H9 (cell line): ENCODE measurements at regions not wholly inside any gene's neighbourhood (a gene's known extent, or its start where the extent isn't known, plus 50 kb on each side); places are given as distances from the start of the nearest gene placed in this dataset.

Source experiments
- DNase-seq: peaks from one replicate; pipeline ENCODE4 v3.0.0-alpha.2; 2017
- H2AFZ ChIP-seq: one replicate; pipeline ENCODE4 v1.6.1; 2013; ENCODE audit warnings: mild to moderate bottlenecking, low read length, control low read depth, moderate library complexity
- H2AK5ac ChIP-seq: 2 replicates; pipeline ENCODE4 v1.6.1; 2013; ENCODE audit warnings: low read length, control low read depth, mixed read lengths; ENCODE audit not compliant: insufficient read length
- H2BK120ac ChIP-seq: one replicate; pipeline ENCODE4 v1.6.1; 2013; ENCODE audit warnings: low read depth, mild to moderate bottlenecking, low read length, control low read depth, inconsistent platforms; ENCODE audit not compliant: poor library complexity, severe bottlenecking
- H2BK12ac ChIP-seq: 2 replicates; pipeline ENCODE4 v1.6.1; 2013; ENCODE audit warnings: low read length, control low read depth, mixed read lengths, low read depth; ENCODE audit not compliant: insufficient read length
- H2BK15ac ChIP-seq: 2 replicates; pipeline ENCODE4 v1.6.1; 2013; ENCODE audit warnings: low read depth, low read length, control low read depth
- H2BK20ac ChIP-seq: one replicate; pipeline ENCODE4 v1.6.1; 2013; ENCODE audit warnings: low read depth, mild to moderate bottlenecking, low read length, control low read depth, inconsistent platforms; ENCODE audit not compliant: poor library complexity, severe bottlenecking
- H2BK5ac ChIP-seq: 2 replicates; pipeline ENCODE4 v1.6.1; 2013; ENCODE audit warnings: low read length, control low read depth, mixed read lengths; ENCODE audit not compliant: insufficient read length
- H3K14ac ChIP-seq: 2 replicates; pipeline ENCODE4 v1.6.1; 2013; ENCODE audit warnings: low read length, control low read depth; ENCODE audit not compliant: insufficient read depth
- H3K18ac ChIP-seq: 2 replicates; pipeline ENCODE4 v1.6.1; 2013; ENCODE audit warnings: low read depth, mild to moderate bottlenecking, mixed read lengths, low read length, control low read depth; ENCODE audit not compliant: insufficient read length
- H3K23ac ChIP-seq: 2 replicates; pipeline ENCODE4 v1.6.1; 2013; ENCODE audit warnings: low read length, control low read depth, mixed read lengths, low read depth; ENCODE audit not compliant: insufficient read length
- H3K23me2 ChIP-seq: 2 replicates; pipeline ENCODE4 v1.6.1; 2013; ENCODE audit warnings: low read depth, mild to moderate bottlenecking, mixed read lengths, low read length, control low read depth; ENCODE audit not compliant: insufficient read length, poor library complexity, severe bottlenecking
- H3K27ac ChIP-seq: 2 replicates; pipeline ENCODE4 v1.5.1; 2013; ENCODE audit warnings: low read length, control low read depth, mixed read lengths, low read depth; ENCODE audit not compliant: insufficient read length
- H3K27me3 ChIP-seq: 2 replicates; pipeline ENCODE4 v1.6.1; 2013; ENCODE audit warnings: low read length, control low read depth, inconsistent platforms; ENCODE audit not compliant: insufficient read depth
- H3K4ac ChIP-seq: 2 replicates; pipeline ENCODE4 v1.6.1; 2013; ENCODE audit warnings: low read depth, mild to moderate bottlenecking, control low read depth, inconsistent platforms, low read length, moderate library complexity
- H3K4me1 ChIP-seq: 2 replicates; pipeline ENCODE4 v1.6.1; 2013; ENCODE audit warnings: low read length, control low read depth, inconsistent platforms; ENCODE audit not compliant: insufficient read depth
- H3K4me2 ChIP-seq: 2 replicates; pipeline ENCODE4 v1.6.1; 2013; ENCODE audit warnings: low read length, control low read depth, mixed read lengths; ENCODE audit not compliant: insufficient read length, insufficient read depth
- H3K56ac ChIP-seq: 2 replicates; pipeline ENCODE4 v1.6.1; 2013; ENCODE audit warnings: low read depth, mild to moderate bottlenecking, mixed read lengths, low read length, control low read depth; ENCODE audit not compliant: insufficient read length
- H3K79me1 ChIP-seq: 2 replicates; pipeline ENCODE4 v1.6.1; 2013; ENCODE audit warnings: low read depth, mild to moderate bottlenecking, moderate library complexity, low read length, control low read depth, inconsistent platforms; ENCODE audit not compliant: insufficient read depth, poor library complexity, severe bottlenecking
- H3K79me2 ChIP-seq: 2 replicates; pipeline ENCODE4 v1.6.1; 2013; ENCODE audit warnings: low read length, control low read depth, inconsistent platforms; ENCODE audit not compliant: insufficient read depth
- H3K9ac ChIP-seq: 2 replicates; pipeline ENCODE4 v1.6.1; 2013; ENCODE audit warnings: low read length, control low read depth, mixed read lengths; ENCODE audit not compliant: insufficient read length; ENCODE audit errors: extremely low read depth
- H3K9me3 ChIP-seq: one replicate; pipeline ENCODE4 v1.6.1; 2013; ENCODE audit warnings: low read depth, low read length, inconsistent platforms; ENCODE audit not compliant: control insufficient read depth
- H3T11ph ChIP-seq: one replicate; pipeline ENCODE4 v1.6.1; 2013; ENCODE audit warnings: mild to moderate bottlenecking, low read length, control low read depth, inconsistent platforms
- H4K20me1 ChIP-seq: one replicate; pipeline ENCODE4 v1.6.1; 2013; ENCODE audit not compliant: control insufficient read depth, insufficient read length, insufficient read depth
- H4K5ac ChIP-seq: 2 replicates; pipeline ENCODE4 v1.6.1; 2013; ENCODE audit warnings: low read depth, mild to moderate bottlenecking, mixed read lengths, low read length, control low read depth; ENCODE audit not compliant: insufficient read length
- H4K8ac ChIP-seq: replicated peaks from 2 replicates; pipeline ENCODE4 v1.6.1; 2013; ENCODE audit warnings: low read length, control low read depth, mixed read lengths, low read depth; ENCODE audit not compliant: insufficient read length
- H4K91ac ChIP-seq: 2 replicates; pipeline ENCODE4 v1.6.1; 2013; ENCODE audit warnings: low read depth, mild to moderate bottlenecking, moderate library complexity, mixed read lengths, low read length, control low read depth; ENCODE audit not compliant: insufficient read length
- H3K27ac Mint-ChIP-seq, 3 experiments: 2 replicates in 2 of 3; 3 replicates in 1 of 3; pipeline ENCODE4 v1.8.0; 2020 to 2021; ENCODE audit warnings: mixed read lengths in 3 of 3, mild to moderate bottlenecking in 1 of 3, moderate library complexity in 1 of 3
- H3K27me3 Mint-ChIP-seq: 2 replicates; pipeline ENCODE4 v1.8.0; 2021; ENCODE audit warnings: low read depth, mild to moderate bottlenecking, moderate library complexity, mixed read lengths
- H3K36me3 Mint-ChIP-seq, 3 experiments: 2 replicates in 2 of 3; 3 replicates in 1 of 3; pipeline ENCODE4 v1.8.0; 2020 to 2021; ENCODE audit warnings: low read depth in 3 of 3, mixed read lengths in 3 of 3; ENCODE audit not compliant: insufficient read depth in 1 of 3
- H3K4me1 Mint-ChIP-seq, 2 experiments: 2 replicates each; pipeline ENCODE4 v1.8.0; 2020; ENCODE audit warnings: mixed read lengths in 2 of 2
- H3K4me3 Mint-ChIP-seq, 2 experiments: 2 replicates in 1 of 2; 3 replicates in 1 of 2; pipeline ENCODE4 v1.8.0; 2020 to 2021; ENCODE audit warnings: mild to moderate bottlenecking in 2 of 2, mixed read lengths in 2 of 2, moderate library complexity in 1 of 2
- H3K9me3 Mint-ChIP-seq, 2 experiments: 2 replicates in 1 of 2; 3 replicates in 1 of 2; pipeline ENCODE4 v1.8.0; 2020; ENCODE audit warnings: mild to moderate bottlenecking in 2 of 2, mixed read lengths in 2 of 2, moderate library complexity in 1 of 2
- WGBS: extraction: QIAGEN DNeasy Blood & Tissue Kit; methylation state at CpG from one replicate; pipeline ENCODE4 v1.1.7; 2013; ENCODE audit warnings: missing lambda C conversion rate, low lambda C conversion rate, mixed read lengths; ENCODE audit not compliant: insufficient read length; ENCODE audit errors: extremely low coverage; 5-methylcytosine and 5-hydroxymethylcytosine counted together
- TF ChIP-seq, protein P1 (sequence below): fragments of 200-600 bp; sonication (generic); conservative IDR thresholded peaks from 3 replicates; pipeline ENCODE4 v1.8.0; 2021; ENCODE audit warnings: antibody characterized with exemption, mild to moderate bottlenecking

DNA sequence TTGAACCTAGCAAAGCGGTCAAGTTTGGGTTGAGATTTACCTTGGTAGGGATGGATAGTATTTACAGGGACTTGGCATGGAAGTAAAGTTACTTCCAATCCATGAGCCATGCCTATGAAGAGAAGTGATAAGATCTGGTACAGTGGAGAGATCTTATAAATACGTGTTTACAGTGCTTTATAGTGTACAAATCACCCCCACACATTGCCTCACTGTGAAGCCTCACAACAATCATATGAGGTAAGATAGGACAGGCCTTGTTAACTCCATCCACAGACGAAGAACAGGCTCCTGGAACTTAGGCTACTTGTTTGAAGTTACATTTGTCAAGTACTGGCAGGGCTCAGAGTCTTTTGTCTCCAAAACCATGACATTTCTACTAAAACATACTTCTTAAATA, 159.8 kb downstream of the PLPPR4 start:
- H3K4me2 ChIP-seq = no peak overlapping the region
- no peak overlapping the region for H3K27ac ChIP-seq
- no peak overlapping the region for H3K23ac ChIP-seq
- H3K9ac ChIP-seq = no peak overlapping the region
- no peak overlapping the region for H2BK120ac ChIP-seq
- H2AFZ ChIP-seq = no peak overlapping the region
- Mint-ChIP-seq H3K4me3 (no peak overlapping the region), H3K4me1 (no peaks in the 10 kb centered on the region), H3K9me3 (no peaks in the 10 kb centered on the region; a peak in 1 of 5 replicates), H3K36me3 (no peaks in the 10 kb centered on the region), H3K27me3 (no peaks in the 10 kb centered on the region), H3K27ac (no peak overlapping the region)
- H2BK12ac ChIP-seq = no peak overlapping the region
- no peaks in the 10 kb centered on the region for H3K79me1 ChIP-seq
- no peak overlapping the region for H2BK20ac ChIP-seq
- TF ChIP-seq, protein P1, sequence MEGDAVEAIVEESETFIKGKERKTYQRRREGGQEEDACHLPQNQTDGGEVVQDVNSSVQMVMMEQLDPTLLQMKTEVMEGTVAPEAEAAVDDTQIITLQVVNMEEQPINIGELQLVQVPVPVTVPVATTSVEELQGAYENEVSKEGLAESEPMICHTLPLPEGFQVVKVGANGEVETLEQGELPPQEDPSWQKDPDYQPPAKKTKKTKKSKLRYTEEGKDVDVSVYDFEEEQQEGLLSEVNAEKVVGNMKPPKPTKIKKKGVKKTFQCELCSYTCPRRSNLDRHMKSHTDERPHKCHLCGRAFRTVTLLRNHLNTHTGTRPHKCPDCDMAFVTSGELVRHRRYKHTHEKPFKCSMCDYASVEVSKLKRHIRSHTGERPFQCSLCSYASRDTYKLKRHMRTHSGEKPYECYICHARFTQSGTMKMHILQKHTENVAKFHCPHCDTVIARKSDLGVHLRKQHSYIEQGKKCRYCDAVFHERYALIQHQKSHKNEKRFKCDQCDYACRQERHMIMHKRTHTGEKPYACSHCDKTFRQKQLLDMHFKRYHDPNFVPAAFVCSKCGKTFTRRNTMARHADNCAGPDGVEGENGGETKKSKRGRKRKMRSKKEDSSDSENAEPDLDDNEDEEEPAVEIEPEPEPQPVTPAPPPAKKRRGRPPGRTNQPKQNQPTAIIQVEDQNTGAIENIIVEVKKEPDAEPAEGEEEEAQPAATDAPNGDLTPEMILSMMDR = no peak
- H3K14ac ChIP-seq = no peak overlapping the region
- H4K5ac ChIP-seq = no peak overlapping the region
- no peak overlapping the region for H3T11ph ChIP-seq
- H4K20me1 ChIP-seq = no peaks in the 10 kb centered on the region
- H4K91ac ChIP-seq = no peak overlapping the region
- H2BK5ac ChIP-seq = no peak overlapping the region
- H3K4ac ChIP-seq = no peak overlapping the region
- no CpG with 5 or more reads among the region's 3 CpGs for WGBS
- H3K23me2 ChIP-seq = no peaks in the 10 kb centered on the region
- no peaks in the 10 kb centered on the region for H3K9me3 ChIP-seq
- no peaks in the 10 kb centered on the region for H3K27me3 ChIP-seq
- no peak overlapping the region for H3K18ac ChIP-seq
- no peak for DNase-seq
- no peaks in the 10 kb centered on the region for H3K4me1 ChIP-seq
- H2BK15ac ChIP-seq = no peak overlapping the region
- no peaks in the 10 kb centered on the region for H3K79me2 ChIP-seq
- H4K8ac ChIP-seq = no peak overlapping the region
- H2AK5ac ChIP-seq = no peak overlapping the region
- no peak overlapping the region for H3K56ac ChIP-seq
